Neural progenitor cell (in vitro differentiated cells): ENCODE measurements at regions not wholly inside any gene's neighbourhood (a gene's known extent, or its start where the extent isn't known, plus 50 kb on each side); places are given as distances from the start of the nearest gene placed in this dataset.

Experiments
- DNase-seq: peaks from one replicate; pipeline ENCODE4 v3.0.0-alpha.2; 2016; ENCODE audit warnings: low spot score
- H2AFZ ChIP-seq: fragments of 200-600 bp; sonication (generic); replicated peaks from 2 replicates; pipeline ENCODE4 v1.6.1; 2016; ENCODE audit warnings: antibody characterized with exemption
- H3F3A ChIP-seq: fragments of 200-600 bp; sonication (generic); 2 replicates; pipeline ENCODE4 v1.6.1; 2016; ENCODE audit warnings: antibody characterized with exemption, low read depth
- H3K27ac ChIP-seq: fragments of 200-600 bp; sonication (generic); 2 replicates; pipeline ENCODE4 v1.5.1; 2016; ENCODE audit warnings: mild to moderate bottlenecking
- H3K27me3 ChIP-seq: fragments of 200-600 bp; sonication (generic); 2 replicates; pipeline ENCODE4 v1.6.1; 2016; ENCODE audit warnings: mild to moderate bottlenecking, moderate library complexity
- H3K36me3 ChIP-seq: fragments of 200-600 bp; sonication (generic); 2 replicates; pipeline ENCODE4 v1.5.1; 2016
- H3K4me1 ChIP-seq: fragments of 200-600 bp; sonication (generic); 2 replicates; pipeline ENCODE4 v1.6.1; 2016; ENCODE audit warnings: mixed run types
- H3K4me2 ChIP-seq: fragments of 200-600 bp; sonication (generic); 2 replicates; pipeline ENCODE4 v1.6.1; 2016
- H3K4me3 ChIP-seq: fragments of 200-600 bp; sonication (generic); 2 replicates; pipeline ENCODE4 v1.5.1; 2016
- H3K79me2 ChIP-seq: fragments of 200-600 bp; sonication (generic); 2 replicates; pipeline ENCODE4 v1.6.1; 2016; ENCODE audit warnings: low read depth
- H3K9ac ChIP-seq: fragments of 200-600 bp; sonication (generic); 2 replicates; pipeline ENCODE4 v1.6.1; 2016
- H3K9me3 ChIP-seq: fragments of 200-600 bp; sonication (generic); 2 replicates; pipeline ENCODE4 v1.5.1; 2016; ENCODE audit warnings: low read depth
- H4K20me1 ChIP-seq: fragments of 200-600 bp; sonication (generic); 2 replicates; pipeline ENCODE4 v1.6.1; 2016; ENCODE audit warnings: low read depth
- H3K27ac Mint-ChIP-seq: 3 replicates; pipeline ENCODE4 v1.8.0; 2021; ENCODE audit warnings: mixed read lengths
- H3K27me3 Mint-ChIP-seq: 2 replicates; pipeline ENCODE4 v1.8.0; 2022; ENCODE audit warnings: low read depth, mild to moderate bottlenecking, inconsistent platforms, moderate library complexity, mixed read lengths; ENCODE audit not compliant: insufficient read depth
- H3K36me3 Mint-ChIP-seq: 3 replicates; pipeline ENCODE4 v1.8.0; 2021; ENCODE audit warnings: mixed read lengths
- H3K4me1 Mint-ChIP-seq: 3 replicates; pipeline ENCODE4 v1.8.0; 2021; ENCODE audit warnings: mixed read lengths
- H3K4me3 Mint-ChIP-seq: 3 replicates; pipeline ENCODE4 v1.8.0; 2021; ENCODE audit warnings: mild to moderate bottlenecking, moderate library complexity, mixed read lengths
- H3K9me3 Mint-ChIP-seq: 3 replicates; pipeline ENCODE4 v1.8.0; 2020; ENCODE audit warnings: mixed read lengths
- CTCF ChIP-seq: fragments of 200-600 bp; sonication (generic); IDR thresholded peaks from 2 replicates; pipeline ENCODE4 v1.5.1; 2017; ENCODE audit warnings: antibody characterized with exemption, mild to moderate bottlenecking
- EZH2 ChIP-seq: fragments of 200-600 bp; sonication (generic); IDR thresholded peaks from 2 replicates; pipeline ENCODE4 v1.6.1; 2017; ENCODE audit warnings: antibody characterized with exemption, mild to moderate bottlenecking, moderate library complexity
- EZH2phosphoT487 ChIP-seq: fragments of 200-600 bp; sonication (generic); IDR thresholded peaks from 2 replicates; pipeline ENCODE4 v1.6.1; 2017; ENCODE audit warnings: antibody characterized with exemption

DNA sequence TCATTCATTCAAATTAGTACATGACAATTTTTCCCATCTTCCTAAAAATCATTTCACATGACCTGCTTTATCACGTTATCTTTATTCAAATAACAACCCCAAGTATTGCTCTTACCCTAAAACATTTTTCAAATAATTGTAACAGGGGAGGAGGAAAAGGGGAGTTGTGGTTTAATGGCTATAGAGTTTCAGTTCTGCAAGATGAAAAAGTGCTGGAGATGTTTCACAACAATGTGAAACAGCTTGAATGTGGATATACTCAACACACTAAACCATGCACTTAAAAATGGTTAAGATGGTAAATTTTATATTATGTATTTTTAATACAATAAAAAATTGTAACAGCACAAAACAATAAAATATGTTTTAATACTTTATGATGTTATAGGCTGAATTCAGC lies 161.6 kb upstream of the GUCY1A2 start:
- H3K4me2 ChIP-seq, result no peak overlapping the region
- H3K27ac Mint-ChIP-seq, result no peak overlapping the region
- H4K20me1 ChIP-seq, result no peaks in the 10 kb centered on the region
- H3K4me3 Mint-ChIP-seq, result no peak overlapping the region
- no peaks in the 10 kb centered on the region for H3K4me1 Mint-ChIP-seq
- no peaks in the 10 kb centered on the region for H3K36me3 Mint-ChIP-seq
- no peak overlapping the region for H3K4me3 ChIP-seq
- no peaks in the 10 kb centered on the region for H3K27me3 ChIP-seq
- H3K9me3 ChIP-seq, result no peaks in the 10 kb centered on the region
- no peak overlapping the region for H3K9ac ChIP-seq
- DNase-seq, result no peak
- peaks cover 2% of the 10 kb centered on the region for H3K27me3 Mint-ChIP-seq
- H3F3A ChIP-seq, result no peaks in the 10 kb centered on the region
- H3K79me2 ChIP-seq, result no peaks in the 10 kb centered on the region
- no peaks in the 10 kb centered on the region for H3K4me1 ChIP-seq
- H3K27ac ChIP-seq, result no peak overlapping the region
- no peaks in the 10 kb centered on the region for H3K36me3 ChIP-seq
- TF ChIP-seq CTCF (no peak), EZH2 (no peak), EZH2phosphoT487 (no peak)
- no peak overlapping the region for H2AFZ ChIP-seq
- no peaks in the 10 kb centered on the region for H3K9me3 Mint-ChIP-seq

DNA sequence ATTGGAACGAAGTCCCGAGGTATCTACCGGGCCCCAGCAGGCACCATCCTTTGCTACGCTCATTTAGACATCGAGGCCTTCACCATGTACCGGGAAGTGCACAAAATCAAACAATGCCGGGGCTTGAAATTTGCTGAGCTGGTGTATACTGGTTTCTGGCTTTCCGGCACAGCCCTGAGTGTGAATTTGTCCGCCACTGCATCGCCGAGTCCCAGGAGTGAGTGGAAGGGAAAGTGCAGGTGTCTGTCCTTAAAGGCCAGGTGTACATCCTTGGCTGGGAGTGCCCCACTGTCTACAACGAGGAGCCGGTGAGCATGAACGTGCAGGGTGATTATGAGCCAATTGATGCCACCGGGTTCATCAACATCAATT lies 158.8 kb upstream of the GUCY1A2 start:
- no peaks in the 10 kb centered on the region for H3K79me2 ChIP-seq
- Mint-ChIP-seq H3K4me3 (peak overlapping the region; percentile 13), H3K27ac (no peak overlapping the region), H3K4me1 (peaks cover 16% of the 10 kb centered on the region), H3K27me3 (peaks cover 2% of the 10 kb centered on the region), H3K9me3 (no peaks in the 10 kb centered on the region), H3K36me3 (no peaks in the 10 kb centered on the region)
- no peak for DNase-seq
- H3K27me3 ChIP-seq, result no peaks in the 10 kb centered on the region
- no peaks in the 10 kb centered on the region for H3K4me1 ChIP-seq
- no peak overlapping the region for H3K4me3 ChIP-seq
- no peaks in the 10 kb centered on the region for H3K9me3 ChIP-seq
- H4K20me1 ChIP-seq, result no peaks in the 10 kb centered on the region
- TF ChIP-seq CTCF, result no peak
- no peak for TF ChIP-seq EZH2phosphoT487
- no peak for TF ChIP-seq EZH2
- no peak overlapping the region for H3K4me2 ChIP-seq
- H3K27ac ChIP-seq, result no peak overlapping the region
- no peaks in the 10 kb centered on the region for H3F3A ChIP-seq
- H2AFZ ChIP-seq, result no peak overlapping the region
- no peak overlapping the region for H3K9ac ChIP-seq
- no peaks in the 10 kb centered on the region for H3K36me3 ChIP-seq

GRCh38 chr11:107176148-107177105 lies 158.2 kb upstream of the GUCY1A2 start:
- no peaks in the 10 kb centered on the region for H3K36me3 Mint-ChIP-seq
- Histone ChIP-seq H3F3A (no peaks in the 10 kb centered on the region), H3K4me2 (no peak overlapping the region), H3K9ac (no peak overlapping the region), H3K27ac (no peak overlapping the region), H3K27me3 (no peaks in the 10 kb centered on the region), H3K36me3 (no peaks in the 10 kb centered on the region), H3K4me1 (no peaks in the 10 kb centered on the region), H3K79me2 (no peaks in the 10 kb centered on the region), H4K20me1 (no peaks in the 10 kb centered on the region), H3K9me3 (no peaks in the 10 kb centered on the region), H3K4me3 (no peak overlapping the region), H2AFZ (no peak overlapping the region)
- H3K27me3 Mint-ChIP-seq, result peaks cover 2% of the 10 kb centered on the region
- H3K4me3 Mint-ChIP-seq, result no peak overlapping the region
- TF ChIP-seq CTCF (no peak), EZH2phosphoT487 (no peak), EZH2 (no peak)
- H3K27ac Mint-ChIP-seq, result no peak overlapping the region
- no peaks in the 10 kb centered on the region for H3K9me3 Mint-ChIP-seq
- peaks cover 17% of the 10 kb centered on the region for H3K4me1 Mint-ChIP-seq
- no peak for DNase-seq
